GM23248 (cell line): ENCODE measurements at regions not wholly inside any gene's neighbourhood (a gene's known extent, or its start where the extent isn't known, plus 50 kb on each side); places are given as distances from the start of the nearest gene placed in this dataset.

Source experiments
- EZH2 ChIP-seq: fragments of 200-600 bp; sonication (generic); IDR thresholded peaks from 2 replicates; pipeline ENCODE4 v1.6.1; 2018; ENCODE audit warnings: antibody characterized with exemption, mild to moderate bottlenecking; ENCODE audit not compliant: insufficient read depth, poor library complexity, severe bottlenecking
- EZH2phosphoT487 ChIP-seq: fragments of 200-600 bp; sonication (generic); IDR thresholded peaks from 2 replicates; pipeline ENCODE4 v1.6.1; 2018; ENCODE audit warnings: antibody characterized with exemption, moderate library complexity, mild to moderate bottlenecking, low read depth; ENCODE audit not compliant: insufficient read depth

DNA sequence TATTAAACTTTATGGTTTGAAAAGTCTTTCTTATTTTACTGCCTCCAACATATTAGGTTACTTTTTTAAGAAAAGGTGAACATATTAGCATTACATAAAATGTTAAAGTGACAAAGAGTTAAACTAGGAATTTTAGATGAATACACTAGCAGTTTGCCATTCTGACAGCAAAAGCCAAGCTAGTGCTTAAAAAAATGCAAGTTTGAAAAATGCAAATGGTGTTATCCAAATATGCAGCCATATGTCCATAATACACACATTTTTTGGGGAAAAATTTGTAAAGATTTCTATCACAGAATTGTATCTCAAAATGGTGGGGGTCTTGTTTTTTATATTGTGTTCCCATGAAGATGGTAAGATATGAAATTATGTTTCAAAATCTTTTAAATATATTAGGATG, 466.1 kb downstream of the FOXG1 start:
- no peak for TF ChIP-seq EZH2phosphoT487
- TF ChIP-seq EZH2: no peak
